Endothelial cell of umbilical vein (primary cell): ENCODE measurements at regions not wholly inside any gene's neighbourhood (a gene's known extent, or its start where the extent isn't known, plus 50 kb on each side); places are given as distances from the start of the nearest gene placed in this dataset.

ENCODE experiments used
- BruUV-seq: library from RNA; stranded (reverse); fragments of 400-500 nt; replicated peaks from 2 replicates; lab custom pipeline; 2021; lab: Mats Ljungman, UMichigan
- CTCF ChIA-PET: fragments of 300-600, 350-600 bp; sonication (Branson Sonifier 250); formaldehyde crosslinking; loops from one replicate; lab custom pipeline; 2021; ENCODE audit warnings: antibody characterized with exemption, inconsistent platforms; lab: Charles Lee
- POLR2A ChIA-PET: fragments of 300-600, 350-600 bp; sonication (Branson Sonifier 250); formaldehyde crosslinking; loops from one replicate; lab custom pipeline; 2021; ENCODE audit warnings: antibody characterized with exemption, inconsistent platforms; lab: Charles Lee
- DNase-seq: peaks from one replicate; pipeline ENCODE4 v3.0.0-alpha.2; 2011; ENCODE audit warnings: low read depth, low spot score
- FAIRE-seq: peaks from 2 replicates; lab custom pipeline; 2011; peaks lifted over from hg19 to GRCh38; lab: Jason Lieb, UNC
- H2AFZ ChIP-seq: 2 replicates; pipeline ENCODE4 v1.6.0; 2012; ENCODE audit warnings: low read depth, low read length, control low read depth, inconsistent platforms
- H3K27ac ChIP-seq: 2 replicates; pipeline ENCODE4 v1.5.1; 2011; ENCODE audit warnings: low read depth, mild to moderate bottlenecking, control low read depth, low read length, moderate library complexity; ENCODE audit not compliant: insufficient read depth
- H3K27me3 ChIP-seq, 2 experiments: 2 replicates each; pipeline versions ENCODE4 v1.6.0 to v1.6.1; 2011; ENCODE audit warnings: low read length in 2 of 2, mixed read lengths in 1 of 2; ENCODE audit not compliant: control insufficient read depth in 2 of 2, insufficient read depth in 2 of 2
- H3K36me3 ChIP-seq, 2 experiments: 2 replicates in 1 of 2; 3 replicates in 1 of 2; pipeline ENCODE4 v1.5.1; 2011; ENCODE audit warnings: low read length in 2 of 2, mild to moderate bottlenecking in 1 of 2, moderate library complexity in 1 of 2; ENCODE audit not compliant: control insufficient read depth in 2 of 2, insufficient read depth in 2 of 2; ENCODE audit errors: extremely low read depth in 1 of 2
- H3K4me1 ChIP-seq: 3 replicates; pipeline ENCODE4 v1.5.1; 2011; ENCODE audit warnings: mild to moderate bottlenecking, low read length; ENCODE audit not compliant: control insufficient read depth, insufficient read depth; ENCODE audit errors: extremely low read depth
- H3K4me2 ChIP-seq: 2 replicates; pipeline ENCODE4 v1.6.1; 2011; ENCODE audit warnings: low read length, control low read depth, mixed read lengths; ENCODE audit not compliant: insufficient read depth
- H3K4me3 ChIP-seq, 3 experiments: fragments of 200-600 bp in 1 of 3; sonication (generic), shearing (Covaris generic) in 1 of 3; replicated peaks in 1 of 3; 2 replicates each; pipeline ENCODE4 v1.5.1; 2011 to 2016; ENCODE audit warnings: control low read depth in 3 of 3, low read length in 3 of 3, mild to moderate bottlenecking in 2 of 3, inconsistent platforms in 1 of 3, low read depth in 1 of 3, moderate library complexity in 1 of 3; ENCODE audit not compliant: insufficient read depth in 1 of 3
- H3K79me2 ChIP-seq: 2 replicates; pipeline ENCODE4 v1.6.0; 2012; ENCODE audit warnings: low read length, inconsistent platforms; ENCODE audit not compliant: control insufficient read depth, insufficient read depth
- H3K9ac ChIP-seq: replicated peaks from 2 replicates; pipeline ENCODE3; 2011; ENCODE audit warnings: low read length, control low read depth; ENCODE audit not compliant: insufficient read depth; ENCODE audit errors: extremely low read depth
- H3K9me1 ChIP-seq: replicated peaks from 3 replicates; pipeline ENCODE4 v1.6.0; 2011; ENCODE audit warnings: mild to moderate bottlenecking, low read length; ENCODE audit not compliant: control insufficient read depth, insufficient read depth; ENCODE audit errors: extremely low read depth
- H3K9me3 ChIP-seq: replicated peaks from 2 replicates; pipeline ENCODE4 v1.5.1; 2012; ENCODE audit warnings: low read length, inconsistent platforms; ENCODE audit not compliant: control insufficient read depth, insufficient read depth
- H4K20me1 ChIP-seq: replicated peaks from 2 replicates; pipeline ENCODE3; 2011; ENCODE audit warnings: mild to moderate bottlenecking, low read length; ENCODE audit not compliant: control insufficient read depth, insufficient read depth; ENCODE audit errors: extremely low read depth
- EZH2 ChIP-seq: IDR thresholded peaks from 2 replicates; pipeline ENCODE4 v1.6.1; 2012; ENCODE audit warnings: borderline replicate concordance, low read depth, mild to moderate bottlenecking, moderate library complexity, low read length, inconsistent platforms; ENCODE audit not compliant: severe bottlenecking
- FOS ChIP-seq: IDR thresholded peaks from 2 replicates; pipeline ENCODE4 v1.6.1; 2011; ENCODE audit warnings: mild to moderate bottlenecking, low read length, moderate library complexity, borderline replicate concordance; ENCODE audit not compliant: insufficient read depth
- GATA2 ChIP-seq: IDR thresholded peaks from 2 replicates; pipeline ENCODE4 v1.7.0; 2011; ENCODE audit warnings: low read depth, mild to moderate bottlenecking, moderate library complexity, mixed read lengths, low read length; ENCODE audit not compliant: insufficient read length, insufficient read depth
- JUN ChIP-seq: IDR thresholded peaks from 2 replicates; pipeline ENCODE4 v1.6.1; 2011; ENCODE audit warnings: borderline replicate concordance, low read depth; ENCODE audit not compliant: insufficient read length, insufficient read depth
- MYC ChIP-seq: IDR thresholded peaks from one replicate; pipeline ENCODE4 v1.6.1; 2011; ENCODE audit warnings: mild to moderate bottlenecking, low read depth, low read length
- POLR2A ChIP-seq: IDR thresholded peaks from 2 replicates; pipeline ENCODE4 v1.6.1; 2012; ENCODE audit warnings: low read depth, mild to moderate bottlenecking, control low read depth, low read length
- POLR2AphosphoS5 ChIP-seq: IDR thresholded peaks from 2 replicates; pipeline ENCODE4 v1.6.1; 2012; ENCODE audit warnings: low read depth, mild to moderate bottlenecking, control low read depth, low read length, moderate library complexity; ENCODE audit not compliant: insufficient read depth
- dilution Hi-C: fragments of 300-500 bp; cut with MboI; formaldehyde crosslinking; loops from one replicate; pipeline ENCODE4 v1.15.0; 2019; ENCODE audit warnings: low sequenced_read_pairs; ENCODE audit not compliant: extremely low pct_ligation_motif_present
- intact Hi-C: fragments of 100-400 bp; cut with micrococcal nuclease; formaldehyde crosslinking; loops from one replicate; pipeline ENCODE4 v1.10.0; 2022
- TF ChIP-seq, protein P1 (sequence below), 2 donors: IDR thresholded peaks; 1 replicate in 1 of 2; 2 replicates in 1 of 2; pipeline ENCODE4 v1.5.1; 2011; ENCODE audit warnings: low read length in 2 of 2, mild to moderate bottlenecking in 2 of 2, moderate library complexity in 2 of 2, control low read depth in 1 of 2, inconsistent platforms in 1 of 2, low read depth in 1 of 2; ENCODE audit not compliant: insufficient read depth in 1 of 2; ENCODE audit errors: extremely low read depth in 1 of 2
- TF ChIP-seq, protein P2 (sequence below): IDR thresholded peaks from 2 replicates; pipeline ENCODE4 v1.6.1; 2011; ENCODE audit not compliant: insufficient read depth, insufficient read length

DNA sequence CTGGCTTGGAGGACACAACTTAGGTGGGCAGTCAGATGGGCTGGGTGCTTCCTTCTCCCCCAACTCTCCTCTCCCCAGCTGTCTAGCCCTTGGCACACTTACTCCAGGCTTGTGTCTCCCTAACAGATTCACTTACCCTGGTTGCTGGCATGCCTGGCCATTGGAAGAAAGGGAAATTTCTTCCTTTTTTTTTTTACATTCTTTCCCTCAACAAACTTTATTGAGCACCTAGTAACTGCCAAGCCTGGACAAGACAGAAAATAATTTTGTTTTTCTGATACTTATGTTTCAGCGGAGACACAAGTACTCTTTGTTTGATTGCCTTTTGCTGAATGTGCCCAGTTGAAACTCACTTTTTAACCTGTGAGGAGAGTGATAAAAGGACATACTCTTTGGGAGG lies 144.3 kb upstream of the KCNJ6 start:
- FAIRE-seq (no peak), DNase-seq (no peak)
- H3K9me1 ChIP-seq: no peaks in the 10 kb centered on the region
- intact Hi-C loops: no loop called here
- no TSS peak for BruUV-seq
- no peak for TF ChIP-seq MYC
- no peak for TF ChIP-seq POLR2A
- TF ChIP-seq, protein P1, sequence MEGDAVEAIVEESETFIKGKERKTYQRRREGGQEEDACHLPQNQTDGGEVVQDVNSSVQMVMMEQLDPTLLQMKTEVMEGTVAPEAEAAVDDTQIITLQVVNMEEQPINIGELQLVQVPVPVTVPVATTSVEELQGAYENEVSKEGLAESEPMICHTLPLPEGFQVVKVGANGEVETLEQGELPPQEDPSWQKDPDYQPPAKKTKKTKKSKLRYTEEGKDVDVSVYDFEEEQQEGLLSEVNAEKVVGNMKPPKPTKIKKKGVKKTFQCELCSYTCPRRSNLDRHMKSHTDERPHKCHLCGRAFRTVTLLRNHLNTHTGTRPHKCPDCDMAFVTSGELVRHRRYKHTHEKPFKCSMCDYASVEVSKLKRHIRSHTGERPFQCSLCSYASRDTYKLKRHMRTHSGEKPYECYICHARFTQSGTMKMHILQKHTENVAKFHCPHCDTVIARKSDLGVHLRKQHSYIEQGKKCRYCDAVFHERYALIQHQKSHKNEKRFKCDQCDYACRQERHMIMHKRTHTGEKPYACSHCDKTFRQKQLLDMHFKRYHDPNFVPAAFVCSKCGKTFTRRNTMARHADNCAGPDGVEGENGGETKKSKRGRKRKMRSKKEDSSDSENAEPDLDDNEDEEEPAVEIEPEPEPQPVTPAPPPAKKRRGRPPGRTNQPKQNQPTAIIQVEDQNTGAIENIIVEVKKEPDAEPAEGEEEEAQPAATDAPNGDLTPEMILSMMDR (IDR thresholded peaks at IDR 0.05; ENCODE audit: extremely low read depth in 1 of 2, insufficient read depth in 1 of 2, low read depth in 1 of 2, low read length in 2 of 2): no peak
- no peak for TF ChIP-seq JUN
- TF ChIP-seq POLR2AphosphoS5: no peak
- no peak for TF ChIP-seq EZH2
- TF ChIP-seq GATA2: no peak
- TF ChIP-seq FOS: no peak
- TF ChIP-seq, protein P2, sequence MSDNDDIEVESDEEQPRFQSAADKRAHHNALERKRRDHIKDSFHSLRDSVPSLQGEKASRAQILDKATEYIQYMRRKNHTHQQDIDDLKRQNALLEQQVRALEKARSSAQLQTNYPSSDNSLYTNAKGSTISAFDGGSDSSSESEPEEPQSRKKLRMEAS: no peak
- H3K9me3 ChIP-seq: no peaks in the 10 kb centered on the region
- no peak overlapping the region for H3K9ac ChIP-seq
- H3K4me2 ChIP-seq: no peak overlapping the region
- no peaks in the 10 kb centered on the region for H4K20me1 ChIP-seq
- no peaks in the 10 kb centered on the region for H3K79me2 ChIP-seq
- no peak overlapping the region for H2AFZ ChIP-seq
- no peaks in the 10 kb centered on the region for H3K36me3 ChIP-seq
- dilution Hi-C loops: no loop called here
- POLR2A ChIA-PET: no interaction called here
- H3K4me3 ChIP-seq: no peak overlapping the region
- H3K27ac ChIP-seq: no peak overlapping the region
- H3K4me1 ChIP-seq: no peaks in the 10 kb centered on the region
- CTCF ChIA-PET: no interaction called here
- no peaks in the 10 kb centered on the region for H3K27me3 ChIP-seq
